Upper lobe of right lung (tissue), 1 donor: ENCODE measurements at regions not wholly inside any gene's neighbourhood (a gene's known extent, or its start where the extent isn't known, plus 50 kb on each side); places are given as distances from the start of the nearest gene placed in this dataset.

Source experiments
- ATAC-seq: fragments of 200-7000 bp; cut with Tn5 transposase; one replicate; pipeline ENCODE4 v1.9.1; 2020; ENCODE audit warnings: mild to moderate bottlenecking, moderate library complexity
- DNase-seq: peaks from one replicate; pipeline ENCODE4 v3.0.0-alpha.2; 2020
- H3K27ac ChIP-seq: fragments of 200-600 bp; one replicate; pipeline ENCODE4 v1.8.0; 2022
- H3K27me3 ChIP-seq: fragments of 200-600 bp; one replicate; pipeline ENCODE4 v1.8.0; 2022; ENCODE audit warnings: mild to moderate bottlenecking
- H3K36me3 ChIP-seq: fragments of 200-600 bp; one replicate; pipeline ENCODE4 v1.8.0; 2022
- H3K4me1 ChIP-seq: fragments of 200-600 bp; one replicate; pipeline ENCODE4 v1.8.0; 2022
- H3K4me3 ChIP-seq: fragments of 200-600 bp; one replicate; pipeline ENCODE4 v1.8.0; 2022; ENCODE audit warnings: mild to moderate bottlenecking
- H3K9me3 ChIP-seq: fragments of 200-600 bp; one replicate; pipeline ENCODE4 v1.8.0; 2022
- intact Hi-C: fragments of 100-400 bp; cut with DNase I; formaldehyde crosslinking; loops from one replicate; pipeline ENCODE4 v1.11.0; 2022
- TF ChIP-seq, protein P1 (sequence below): fragments of 200-600 bp; IDR thresholded peaks from one replicate; pipeline ENCODE4 v1.8.0; 2022; ENCODE audit warnings: antibody characterized with exemption
- donor health status: DM: no; HTN: yes; CAD: no; lungs with severe emphysema.

DNA sequence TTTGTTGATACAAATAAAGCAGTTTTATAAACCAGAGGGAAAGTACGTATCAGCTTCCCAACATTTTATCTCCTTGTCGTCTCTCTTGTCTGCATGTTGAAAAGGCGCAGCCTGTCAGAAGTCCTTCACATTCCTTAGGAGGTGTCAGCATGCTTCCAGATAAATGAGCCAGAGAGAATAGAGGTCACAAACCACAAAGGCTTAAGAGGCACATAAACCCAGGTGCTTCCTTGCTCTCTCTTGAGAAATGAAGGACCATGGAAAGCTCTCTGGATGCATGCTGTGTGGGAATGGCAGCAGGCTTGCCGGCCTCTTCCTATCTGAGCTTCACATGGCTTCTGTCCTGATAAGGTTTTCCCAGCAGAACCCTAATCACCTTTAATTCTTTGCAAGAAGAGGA lies 448.5 kb downstream of the XPNPEP1 start:
- Histone ChIP-seq H3K4me3 (no peak overlapping the region), H3K36me3 (no peaks in the 10 kb centered on the region), H3K27me3 (no peaks in the 10 kb centered on the region), H3K27ac (no peak overlapping the region), H3K4me1 (no peaks in the 10 kb centered on the region), H3K9me3 (no peaks in the 10 kb centered on the region)
- ATAC-seq (no peak), DNase-seq (no peak)
- TF ChIP-seq, protein P1, sequence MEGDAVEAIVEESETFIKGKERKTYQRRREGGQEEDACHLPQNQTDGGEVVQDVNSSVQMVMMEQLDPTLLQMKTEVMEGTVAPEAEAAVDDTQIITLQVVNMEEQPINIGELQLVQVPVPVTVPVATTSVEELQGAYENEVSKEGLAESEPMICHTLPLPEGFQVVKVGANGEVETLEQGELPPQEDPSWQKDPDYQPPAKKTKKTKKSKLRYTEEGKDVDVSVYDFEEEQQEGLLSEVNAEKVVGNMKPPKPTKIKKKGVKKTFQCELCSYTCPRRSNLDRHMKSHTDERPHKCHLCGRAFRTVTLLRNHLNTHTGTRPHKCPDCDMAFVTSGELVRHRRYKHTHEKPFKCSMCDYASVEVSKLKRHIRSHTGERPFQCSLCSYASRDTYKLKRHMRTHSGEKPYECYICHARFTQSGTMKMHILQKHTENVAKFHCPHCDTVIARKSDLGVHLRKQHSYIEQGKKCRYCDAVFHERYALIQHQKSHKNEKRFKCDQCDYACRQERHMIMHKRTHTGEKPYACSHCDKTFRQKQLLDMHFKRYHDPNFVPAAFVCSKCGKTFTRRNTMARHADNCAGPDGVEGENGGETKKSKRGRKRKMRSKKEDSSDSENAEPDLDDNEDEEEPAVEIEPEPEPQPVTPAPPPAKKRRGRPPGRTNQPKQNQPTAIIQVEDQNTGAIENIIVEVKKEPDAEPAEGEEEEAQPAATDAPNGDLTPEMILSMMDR, result no peak
- intact Hi-C loops, result no loop called here

DNA sequence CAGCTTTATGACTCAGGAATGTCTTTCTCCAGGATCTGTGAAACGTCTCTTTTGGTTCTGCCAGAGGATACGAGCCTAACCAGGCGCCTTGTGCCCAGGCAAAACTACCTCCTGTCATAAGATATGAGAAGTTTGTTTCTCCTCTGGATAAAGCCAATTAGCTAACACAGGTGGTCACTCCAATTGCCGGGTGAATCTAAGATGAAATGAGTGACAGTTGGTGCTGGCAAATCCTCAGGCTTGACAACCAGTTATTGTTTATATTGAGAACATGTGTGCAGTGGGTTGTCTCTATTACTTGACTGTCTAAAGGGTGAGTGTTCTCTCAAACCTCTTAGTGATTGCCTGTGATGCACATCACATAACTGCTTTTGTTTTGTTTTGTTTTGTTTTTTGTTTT lies 449.1 kb downstream of the XPNPEP1 start:
- H3K36me3 ChIP-seq, result no peaks in the 10 kb centered on the region
- no peaks in the 10 kb centered on the region for H3K27me3 ChIP-seq
- H3K4me3 ChIP-seq, result no peak overlapping the region
- ATAC-seq (no peak), DNase-seq (no peak)
- intact Hi-C loops, result no loop called here
- no peak overlapping the region for H3K27ac ChIP-seq
- TF ChIP-seq, protein P1, result no peak
- no peaks in the 10 kb centered on the region for H3K4me1 ChIP-seq
- no peaks in the 10 kb centered on the region for H3K9me3 ChIP-seq

DNA sequence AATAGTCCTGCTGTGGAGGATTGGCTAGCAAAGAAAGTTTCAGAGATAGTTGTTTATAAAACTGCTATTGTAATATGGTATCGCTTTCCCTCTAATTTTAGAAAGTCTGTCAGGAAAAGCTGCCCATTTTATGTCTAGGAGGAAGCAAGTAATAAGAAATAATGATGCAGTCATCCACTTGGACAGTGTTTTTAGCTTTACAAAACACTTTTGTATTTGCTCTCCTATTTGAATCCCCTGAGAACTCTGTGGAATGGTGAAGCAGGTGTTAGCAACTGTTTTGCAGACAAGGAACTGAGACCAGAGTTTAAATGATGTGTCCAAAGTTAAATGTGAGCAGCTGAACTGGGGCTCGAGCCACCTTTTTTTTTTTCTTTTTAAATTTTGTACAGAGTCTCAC lies 455.8 kb downstream of the XPNPEP1 start:
- Histone ChIP-seq H3K27me3 (no peaks in the 10 kb centered on the region), H3K36me3 (no peaks in the 10 kb centered on the region), H3K4me3 (no peak overlapping the region), H3K4me1 (no peaks in the 10 kb centered on the region), H3K27ac (no peak overlapping the region), H3K9me3 (no peaks in the 10 kb centered on the region)
- DNase-seq, result no peak
- TF ChIP-seq, protein P1, result no peak
- no peak for ATAC-seq
- intact Hi-C loops, result no loop called here

DNA sequence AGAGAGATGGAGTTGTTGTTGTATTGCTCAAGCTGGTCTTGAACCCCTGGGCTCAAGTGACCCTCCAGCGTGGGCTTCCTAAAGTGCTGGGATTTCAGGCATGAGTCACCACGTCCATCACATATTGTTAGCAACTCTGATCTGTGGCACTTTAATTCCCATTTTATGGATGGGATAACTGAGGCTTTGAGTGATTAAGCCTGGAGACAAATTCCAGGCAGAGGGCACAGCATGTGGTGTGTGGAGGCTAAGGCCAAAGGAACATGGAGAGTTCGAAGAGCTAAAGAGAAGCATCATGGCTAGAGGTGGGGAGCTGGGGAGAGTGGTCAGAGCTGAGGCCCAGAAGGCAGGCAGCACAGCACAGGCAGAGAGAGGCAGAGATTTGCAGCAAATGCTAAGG lies 458.4 kb downstream of the XPNPEP1 start:
- no peak overlapping the region for H3K27ac ChIP-seq
- no peak overlapping the region for H3K4me3 ChIP-seq
- DNase-seq (no peak), ATAC-seq (no peak)
- H3K27me3 ChIP-seq, result no peaks in the 10 kb centered on the region
- no peaks in the 10 kb centered on the region for H3K9me3 ChIP-seq
- H3K4me1 ChIP-seq, result no peaks in the 10 kb centered on the region
- intact Hi-C loops, result no loop called here
- TF ChIP-seq, protein P1, result no peak
- no peaks in the 10 kb centered on the region for H3K36me3 ChIP-seq

DNA sequence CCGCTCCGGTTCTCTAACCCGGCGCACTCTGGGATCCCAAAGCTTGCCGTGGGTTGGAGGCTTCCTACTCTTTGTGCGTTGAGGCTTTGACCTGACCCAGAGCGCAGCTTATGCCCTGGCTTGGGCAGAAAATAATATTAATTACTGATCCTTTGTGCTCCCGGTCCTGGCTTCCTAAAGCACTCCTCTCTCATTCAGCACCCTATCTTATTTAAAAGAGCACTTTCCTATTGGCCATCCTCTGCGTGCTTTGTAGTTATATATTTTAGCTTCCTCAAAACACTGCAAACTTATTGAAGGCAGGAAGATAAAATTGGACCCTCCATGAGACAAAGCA lies 466.0 kb downstream of the XPNPEP1 start:
- TF ChIP-seq, protein P1, result no peak
- ATAC-seq (no peak), DNase-seq (no peak)
- H3K4me1 ChIP-seq, result no peaks in the 10 kb centered on the region
- H3K4me3 ChIP-seq, result no peak overlapping the region
- no peaks in the 10 kb centered on the region for H3K36me3 ChIP-seq
- intact Hi-C loops, result no loop called here
- no peak overlapping the region for H3K27ac ChIP-seq
- no peaks in the 10 kb centered on the region for H3K9me3 ChIP-seq
- peaks cover 36% of the 10 kb centered on the region for H3K27me3 ChIP-seq

DNA sequence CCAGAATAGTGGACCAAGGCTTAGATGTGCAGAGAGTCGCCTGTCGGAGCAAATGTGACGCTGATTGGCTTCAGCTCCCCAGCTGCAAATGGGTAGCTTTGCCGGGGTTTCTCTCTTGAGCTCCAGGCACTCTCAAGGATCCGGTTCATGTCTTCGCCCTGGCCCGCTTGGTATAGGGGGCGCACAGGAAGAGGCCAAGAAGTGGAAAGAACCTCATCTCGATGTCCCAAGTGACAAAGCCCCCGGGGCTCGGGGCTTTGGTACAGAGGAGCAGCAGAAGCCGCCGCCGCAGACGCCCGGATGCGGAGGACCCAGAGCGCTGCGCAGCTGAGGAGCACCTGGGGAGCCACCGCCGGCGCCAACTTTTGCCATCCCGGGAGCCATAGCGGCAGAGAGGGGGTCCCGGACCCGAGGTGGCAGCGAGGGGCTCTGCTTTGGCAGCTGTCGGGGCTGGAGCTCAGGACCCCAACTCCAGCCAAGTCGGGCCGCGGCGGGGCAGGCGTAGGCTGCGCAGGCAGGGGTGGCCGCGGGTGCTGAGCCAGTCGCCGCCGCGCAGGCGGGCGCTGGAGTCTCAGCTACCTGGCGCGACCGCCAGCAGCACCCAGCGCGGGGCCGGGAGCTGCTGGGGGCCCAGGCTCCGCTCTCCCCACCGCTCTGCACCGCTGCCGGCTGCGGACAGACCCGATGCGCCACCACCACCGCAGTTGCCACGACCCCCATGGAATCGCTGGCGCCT lies 466.6 kb downstream of the XPNPEP1 start:
- Histone ChIP-seq H3K4me1 (no peaks in the 10 kb centered on the region), H3K27me3 (peaks cover 36% of the 10 kb centered on the region), H3K36me3 (no peaks in the 10 kb centered on the region), H3K9me3 (no peaks in the 10 kb centered on the region), H3K27ac (no peak overlapping the region), H3K4me3 (no peak overlapping the region)
- ATAC-seq, result no peak
- intact Hi-C loops, result no loop called here
- DNase-seq, result no peak
- TF ChIP-seq, protein P1, result no peak
